ENCODE measurements at regions not wholly inside any gene's neighbourhood (a gene's known extent, or its start where the extent isn't known, plus 50 kb on each side); places are given as distances from the start of the nearest gene placed in this dataset.
"Not testable (repeated sequence)": the region's sequence is repeated elsewhere in the genome, so short reads cannot be mapped to it uniquely, and the experiment has no call there.

GRCh38 chr6:12478921-12479320, 188.8 kb downstream of the EDN1 start:
- no peak for DNase-seq (ENCODE audit: low read depth)

GRCh38 chr6:12479451-12479850, 189.3 kb downstream of the EDN1 start:
- DNase-seq (ENCODE audit: low read depth), result no peak

GRCh38 chr6:12479881-12480280, 189.7 kb downstream of the EDN1 start:
- no peak for DNase-seq (ENCODE audit: low read depth)

GRCh38 chr6:12480379-12480778, 190.2 kb downstream of the EDN1 start:
- DNase-seq (ENCODE audit: low read depth), result no peak

GRCh38 chr6:12481292-12481691, 191.1 kb downstream of the EDN1 start:
- DNase-seq (ENCODE audit: low read depth), result no peak

GRCh38 chr6:12481850-12482249, 191.7 kb downstream of the EDN1 start:
- DNase-seq (ENCODE audit: low read depth), result no peak

GRCh38 chr6:12482386-12483375, 192.5 kb downstream of the EDN1 start:
- DNase-seq (ENCODE audit: low read depth), result no peak

- no peak for DNase-seq (ENCODE audit: low read depth)
These were observed 193.6 kb downstream of the EDN1 start for GRCh38 chr6:12483712-12484111.

GRCh38 chr6:12484519-12484918, 194.4 kb downstream of the EDN1 start:
- DNase-seq (ENCODE audit: low read depth), result no peak

GRCh38 chr6:12485226-12485764, 195.1 kb downstream of the EDN1 start:
- no peak for DNase-seq (ENCODE audit: low read depth)

GRCh38 chr6:12485837-12486236, 195.7 kb downstream of the EDN1 start:
- DNase-seq (ENCODE audit: low read depth), result no peak

- no peak for DNase-seq (ENCODE audit: low read depth)
These were observed 200.3 kb downstream of the EDN1 start for GRCh38 chr6:12490351-12490903.

GRCh38 chr6:12490904-12491571, 200.9 kb downstream of the EDN1 start:
- DNase-seq (ENCODE audit: low read depth), result no peak

GRCh38 chr6:12492929-12493328, 202.8 kb downstream of the EDN1 start:
- DNase-seq (ENCODE audit: low read depth), result not testable (repeated sequence)

- no peak for DNase-seq (ENCODE audit: low read depth)
These were observed 203.3 kb downstream of the EDN1 start for GRCh38 chr6:12493446-12493845.

GRCh38 chr6:12494161-12494560, 204.0 kb downstream of the EDN1 start:
- DNase-seq (ENCODE audit: low read depth), result no peak

GRCh38 chr6:12501990-12502389, 211.8 kb downstream of the EDN1 start:
- DNase-seq (ENCODE audit: low read depth), result no peak

- no peak for DNase-seq (ENCODE audit: low read depth)
These were observed 212.1 kb upstream of the PHACTR1 start for GRCh38 chr6:12504325-12504966.

- no peak for DNase-seq (ENCODE audit: low read depth)
These were observed 211.1 kb upstream of the PHACTR1 start for GRCh38 chr6:12505486-12505885.

- no peak for DNase-seq (ENCODE audit: low read depth)
These were observed 210.4 kb upstream of the PHACTR1 start for GRCh38 chr6:12506159-12506558.

- DNase-seq (ENCODE audit: low read depth), result no peak
These were observed 208.9 kb upstream of the PHACTR1 start for GRCh38 chr6:12507636-12508035.

- DNase-seq (ENCODE audit: low read depth), result no peak
These were observed 208.0 kb upstream of the PHACTR1 start for GRCh38 chr6:12508553-12508952.

Data from CMK (cell line).